Suppressor macrophage treated with lipopolysaccharide for 1 hour (primary cell): ENCODE measurements at regions not wholly inside any gene's neighbourhood (a gene's known extent, or its start where the extent isn't known, plus 50 kb on each side); places are given as distances from the start of the nearest gene placed in this dataset.

Experiments used
- DNase-seq, 3 donors: peaks; one replicate each; pipeline ENCODE4 v3.0.0-alpha.2; 2020 to 2022

DNA sequence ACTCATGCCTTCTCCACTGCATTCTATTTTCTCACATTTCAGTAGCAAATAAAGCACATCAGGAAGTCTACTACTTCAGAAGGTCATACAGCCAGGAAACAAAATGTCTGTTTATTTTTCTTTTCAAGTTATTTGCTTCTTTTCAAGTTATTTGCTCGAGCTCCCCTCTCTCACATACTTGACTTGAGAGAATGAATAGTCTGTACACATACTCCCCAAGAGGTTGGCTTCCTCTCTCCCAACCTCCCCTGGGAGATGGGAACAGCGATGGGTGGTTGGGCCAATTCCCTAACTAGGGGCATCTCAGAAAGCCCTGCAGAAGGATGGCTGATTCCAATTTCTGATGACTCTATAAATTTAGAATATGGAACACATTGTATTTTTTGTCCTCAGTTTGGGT is 64.7 kb upstream of the PTPN13 start:
- no peak for DNase-seq

DNA sequence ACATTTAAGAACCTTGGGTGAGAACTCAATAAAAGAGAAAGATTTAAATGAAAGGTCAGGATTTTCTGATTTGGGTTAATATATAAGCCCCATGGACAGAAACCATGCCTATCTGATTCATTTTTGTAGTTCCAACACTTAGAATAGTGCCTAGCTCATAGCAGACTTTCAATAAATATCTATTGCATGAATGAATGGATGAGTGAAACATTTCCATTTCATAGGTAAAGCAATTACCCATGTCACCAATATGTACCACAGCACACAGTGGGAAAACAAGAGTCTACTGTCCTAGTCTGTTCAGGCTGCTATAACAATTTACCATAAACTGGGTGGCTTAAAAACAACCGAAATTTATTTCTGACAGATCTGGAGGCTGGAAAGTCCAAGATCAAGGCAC is 63.9 kb upstream of the PTPN13 start:
- no peak for DNase-seq

DNA sequence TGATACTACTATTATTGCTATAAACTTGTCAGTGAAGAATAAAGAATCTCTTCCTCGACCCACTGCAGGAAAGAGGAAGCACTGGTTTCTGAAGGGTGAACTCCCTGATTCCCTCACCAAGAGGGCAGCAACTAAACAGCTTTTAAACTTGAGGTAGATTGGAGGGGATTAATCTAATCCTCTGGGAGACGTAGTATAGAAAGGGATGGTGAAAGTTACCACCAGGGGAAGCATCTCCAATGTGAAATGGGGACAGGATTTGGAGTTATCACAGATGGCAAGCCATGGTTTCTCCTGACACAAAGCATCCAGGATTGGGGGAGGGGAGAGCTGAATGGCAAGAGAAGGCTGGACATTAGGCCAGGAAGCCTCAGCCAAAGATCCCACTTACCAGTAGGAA is 62.7 kb upstream of the PTPN13 start:
- no peak for DNase-seq

DNA sequence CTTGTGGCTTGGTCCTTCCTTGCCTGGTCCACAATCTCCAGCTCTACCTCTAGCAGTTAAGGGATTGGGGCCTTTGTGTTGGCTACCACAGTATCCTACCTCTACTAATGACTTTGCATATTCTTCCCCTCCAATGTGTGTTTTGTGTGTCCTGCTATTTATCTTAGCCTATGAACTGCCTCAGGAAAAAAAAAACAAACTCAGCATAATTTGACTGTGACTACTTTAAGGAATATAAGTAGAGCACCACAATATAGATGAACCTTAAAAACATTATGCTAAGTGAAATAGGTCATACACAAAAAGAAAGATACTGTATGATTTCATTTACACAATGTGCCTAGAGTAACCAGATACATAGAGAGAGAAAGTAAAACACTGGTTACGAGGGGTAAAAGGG is 61.3 kb upstream of the PTPN13 start:
- DNase-seq = no peak

DNA sequence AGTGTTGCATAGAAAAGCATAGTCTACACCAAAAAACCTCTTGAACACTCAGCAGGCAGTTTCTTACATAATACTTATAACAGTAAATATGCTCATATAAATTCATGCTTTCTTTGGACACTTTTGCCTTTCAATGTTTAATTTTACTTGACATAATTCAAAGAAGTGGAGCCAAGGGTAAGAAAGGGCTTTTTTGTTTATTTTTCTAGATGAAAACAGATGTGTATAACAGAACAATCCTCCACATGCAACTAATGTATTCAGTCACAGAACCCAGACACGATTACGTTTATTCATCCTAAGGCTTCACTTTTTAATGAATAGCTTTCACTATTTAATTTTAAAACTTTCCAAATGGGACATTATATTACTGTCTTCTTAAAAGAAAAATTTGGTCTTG is 58.0 kb upstream of the PTPN13 start:
- no peak for DNase-seq

DNA sequence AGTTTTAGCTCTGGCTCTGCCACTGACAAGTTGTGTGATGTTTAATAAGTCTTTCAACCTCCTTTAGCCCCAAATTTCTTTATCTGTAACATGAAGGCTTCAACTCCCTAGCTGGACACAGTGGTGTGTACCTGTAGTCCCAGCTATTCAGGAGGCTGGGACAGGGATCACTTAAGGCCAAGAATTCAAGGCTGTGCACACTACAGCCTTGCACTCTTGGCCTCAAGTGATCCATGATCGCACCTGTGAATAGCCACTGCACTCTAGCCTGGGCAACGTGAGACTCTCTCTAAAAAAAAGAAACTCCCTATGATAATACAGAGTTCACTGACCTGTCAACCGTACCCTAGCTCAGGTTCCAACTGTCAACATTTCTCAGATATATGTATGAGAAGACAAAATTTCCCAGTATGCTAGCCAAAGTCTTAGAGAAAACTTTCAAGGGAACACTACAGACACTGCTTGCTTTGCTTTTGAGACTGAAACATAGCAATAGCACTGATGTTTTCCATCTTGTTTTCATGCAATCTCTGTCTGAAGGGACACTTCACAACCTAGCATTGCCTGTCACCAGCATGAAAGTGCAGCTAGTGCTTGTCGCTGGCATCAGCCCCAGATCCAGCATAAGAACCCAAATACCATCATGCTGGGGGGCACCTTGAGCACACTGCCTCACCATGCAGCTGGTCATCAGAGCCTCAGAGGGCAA is 51.6 kb upstream of the PTPN13 start:
- no peak for DNase-seq

DNA sequence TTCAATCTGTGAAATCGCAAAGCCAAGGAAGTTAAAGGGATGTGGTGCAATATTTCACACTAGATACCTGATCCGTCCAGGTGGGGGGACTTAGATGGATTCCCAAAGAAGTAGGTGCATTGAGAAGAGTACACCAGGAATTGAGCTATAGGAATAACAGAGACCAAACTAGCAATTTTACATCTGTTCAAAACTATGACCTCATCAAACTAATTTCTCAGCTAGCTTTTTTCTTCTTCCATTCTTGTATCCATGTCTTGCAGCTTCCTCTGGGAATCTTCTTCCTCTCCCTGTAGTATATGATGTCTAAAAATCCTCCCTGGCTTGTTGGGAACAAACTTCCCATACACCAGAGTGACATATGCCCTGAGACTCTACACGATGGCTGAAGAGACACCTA is 51.0 kb upstream of the PTPN13 start:
- DNase-seq = no peak

DNA sequence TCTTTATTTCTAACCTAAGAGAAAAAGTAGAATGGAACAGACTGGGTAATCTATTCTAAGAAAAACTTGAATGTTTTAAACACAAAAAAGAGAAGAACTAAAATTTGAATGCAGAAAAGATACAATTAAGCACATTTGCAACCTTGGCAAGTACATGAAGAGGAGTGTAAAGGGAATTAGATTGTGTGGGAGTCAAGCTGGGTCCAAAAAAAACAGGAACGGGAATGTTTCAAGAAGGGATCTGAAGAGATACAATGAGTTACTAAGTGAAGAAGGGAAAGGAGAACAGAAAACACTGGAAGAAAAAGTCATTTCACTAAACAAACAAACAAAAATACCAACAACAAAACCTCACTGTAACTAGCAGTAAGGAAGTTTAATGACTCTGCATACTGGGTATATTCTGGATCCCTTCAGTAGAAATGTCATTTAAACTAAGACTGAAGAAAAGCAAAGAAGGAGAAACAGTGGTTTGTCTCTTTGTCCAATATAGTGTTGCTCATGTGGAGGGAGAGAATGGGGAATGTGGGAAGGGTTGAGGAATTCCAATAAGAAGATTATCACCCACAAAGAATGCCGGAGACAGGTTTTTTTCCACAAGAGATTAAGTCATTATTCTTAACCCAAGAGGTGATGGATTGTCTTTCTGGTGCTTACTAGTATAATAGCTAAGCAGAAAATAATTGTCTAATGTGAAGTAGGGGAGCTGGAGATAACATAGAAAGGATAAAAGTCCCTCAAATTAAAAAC is 50.4 kb upstream of the PTPN13 start:
- DNase-seq = no peak

DNA sequence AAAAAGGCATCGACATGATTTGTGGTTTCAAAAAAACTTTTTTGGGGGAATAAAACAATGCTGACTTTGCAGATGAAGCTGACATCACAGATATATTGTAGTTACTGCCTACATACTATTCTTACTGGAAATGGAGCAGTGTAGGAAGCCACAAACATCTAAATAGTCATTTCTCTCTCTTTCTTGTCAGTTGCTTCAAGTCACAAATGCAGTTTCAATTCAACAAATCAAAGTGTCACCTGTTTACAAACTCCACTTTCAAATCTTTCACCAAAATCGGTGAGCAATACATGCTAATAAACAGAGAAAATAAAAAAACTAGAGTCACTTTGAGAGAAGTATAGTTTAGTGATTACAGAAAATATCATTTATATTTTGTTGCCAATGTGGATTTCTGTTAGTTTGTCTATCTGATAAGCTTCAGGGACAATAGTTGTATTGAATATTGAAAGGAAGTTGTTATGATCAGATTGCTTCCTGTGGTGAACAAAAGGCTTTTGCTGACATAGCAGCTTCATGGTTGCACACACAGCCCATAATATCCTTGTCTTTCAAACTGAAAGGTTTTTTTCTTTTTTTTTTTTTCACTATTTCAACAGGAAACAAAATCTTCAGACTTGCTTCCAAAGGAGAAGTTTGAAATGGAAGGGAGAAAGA is 49.7 kb upstream of the PTPN13 start:
- DNase-seq = no peak
